Choroid plexus epithelial cell (primary cell): ENCODE measurements at regions not wholly inside any gene's neighbourhood (a gene's known extent, or its start where the extent isn't known, plus 50 kb on each side); places are given as distances from the start of the nearest gene placed in this dataset.
A peak's percentile ranks its signal among the peaks of the same experiment; 100 is the strongest.

Experiments
- DNase-seq: peaks from one replicate; pipeline ENCODE4 v3.0.0-alpha.2; 2010; ENCODE audit warnings: low read depth
- H3K4me3 ChIP-seq: 2 replicates; pipeline ENCODE4 v1.5.1; 2011; ENCODE audit warnings: low read depth, mild to moderate bottlenecking, control low read depth, low read length, moderate library complexity
- TF ChIP-seq, protein P1 (sequence below): conservative IDR thresholded peaks from 2 replicates; pipeline ENCODE4 v1.5.1; 2011; ENCODE audit warnings: low read depth, mild to moderate bottlenecking, control low read depth, inconsistent platforms, low read length, moderate library complexity

DNA sequence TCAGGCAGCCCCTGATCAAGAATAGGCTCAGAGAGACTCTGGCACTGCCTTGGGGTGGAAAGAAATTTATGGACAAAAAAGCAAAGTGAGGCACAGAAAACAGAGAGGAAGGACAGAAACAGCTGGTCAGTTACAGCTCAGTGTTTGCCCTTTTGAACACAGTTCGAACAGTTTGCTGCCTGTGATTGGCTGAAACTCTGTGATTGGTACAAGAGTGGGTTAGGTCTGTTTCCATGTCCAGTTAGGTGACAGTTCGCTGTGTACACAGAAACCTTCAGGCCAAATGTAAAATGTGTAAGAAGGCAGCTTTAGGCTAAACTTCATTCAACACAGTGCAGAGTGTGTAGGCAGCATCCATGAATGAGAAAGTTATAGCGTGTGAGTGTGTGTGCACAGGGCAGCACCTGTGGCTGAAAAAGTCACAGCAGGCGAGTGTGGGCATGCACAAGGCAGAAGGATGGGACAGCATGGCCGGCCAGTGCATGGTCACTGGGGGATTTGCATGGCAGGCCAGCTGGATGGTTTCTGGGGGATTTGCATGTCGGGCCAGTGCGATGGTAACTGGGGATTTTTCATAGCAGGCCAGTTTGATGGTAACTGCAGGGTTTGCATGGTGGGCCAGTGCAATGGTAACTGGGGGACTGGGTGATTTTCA is 75.4 kb upstream of the FRMD1 start:
- TF ChIP-seq, protein P1, sequence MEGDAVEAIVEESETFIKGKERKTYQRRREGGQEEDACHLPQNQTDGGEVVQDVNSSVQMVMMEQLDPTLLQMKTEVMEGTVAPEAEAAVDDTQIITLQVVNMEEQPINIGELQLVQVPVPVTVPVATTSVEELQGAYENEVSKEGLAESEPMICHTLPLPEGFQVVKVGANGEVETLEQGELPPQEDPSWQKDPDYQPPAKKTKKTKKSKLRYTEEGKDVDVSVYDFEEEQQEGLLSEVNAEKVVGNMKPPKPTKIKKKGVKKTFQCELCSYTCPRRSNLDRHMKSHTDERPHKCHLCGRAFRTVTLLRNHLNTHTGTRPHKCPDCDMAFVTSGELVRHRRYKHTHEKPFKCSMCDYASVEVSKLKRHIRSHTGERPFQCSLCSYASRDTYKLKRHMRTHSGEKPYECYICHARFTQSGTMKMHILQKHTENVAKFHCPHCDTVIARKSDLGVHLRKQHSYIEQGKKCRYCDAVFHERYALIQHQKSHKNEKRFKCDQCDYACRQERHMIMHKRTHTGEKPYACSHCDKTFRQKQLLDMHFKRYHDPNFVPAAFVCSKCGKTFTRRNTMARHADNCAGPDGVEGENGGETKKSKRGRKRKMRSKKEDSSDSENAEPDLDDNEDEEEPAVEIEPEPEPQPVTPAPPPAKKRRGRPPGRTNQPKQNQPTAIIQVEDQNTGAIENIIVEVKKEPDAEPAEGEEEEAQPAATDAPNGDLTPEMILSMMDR: no peak
- no peak for DNase-seq

DNA sequence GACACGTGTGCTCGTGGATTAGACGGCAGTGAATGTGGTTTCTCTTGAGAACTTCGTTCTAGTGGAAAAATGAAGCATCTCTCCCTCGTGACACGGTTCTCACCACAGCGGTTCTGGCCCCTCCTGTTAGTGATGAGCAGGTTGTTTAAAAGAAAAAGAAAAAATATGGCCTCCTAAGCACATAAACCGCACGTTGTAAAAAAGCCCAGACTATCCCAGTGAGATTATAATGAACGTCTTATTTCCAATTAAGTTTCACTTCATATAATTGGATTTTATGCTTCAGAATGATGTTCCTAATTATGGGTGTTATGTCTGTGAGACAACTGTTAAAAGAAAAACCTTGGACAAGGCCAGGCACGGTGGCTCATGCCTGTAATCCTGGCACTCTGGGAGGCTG is 74.5 kb upstream of the FRMD1 start:
- TF ChIP-seq, protein P1: no peak
- no peak overlapping the region for H3K4me3 ChIP-seq
- no peak for DNase-seq

More for the DNA sequence above, 75.4 kb upstream of the FRMD1 start:
- H3K4me3 ChIP-seq: no peak overlapping the region

DNA sequence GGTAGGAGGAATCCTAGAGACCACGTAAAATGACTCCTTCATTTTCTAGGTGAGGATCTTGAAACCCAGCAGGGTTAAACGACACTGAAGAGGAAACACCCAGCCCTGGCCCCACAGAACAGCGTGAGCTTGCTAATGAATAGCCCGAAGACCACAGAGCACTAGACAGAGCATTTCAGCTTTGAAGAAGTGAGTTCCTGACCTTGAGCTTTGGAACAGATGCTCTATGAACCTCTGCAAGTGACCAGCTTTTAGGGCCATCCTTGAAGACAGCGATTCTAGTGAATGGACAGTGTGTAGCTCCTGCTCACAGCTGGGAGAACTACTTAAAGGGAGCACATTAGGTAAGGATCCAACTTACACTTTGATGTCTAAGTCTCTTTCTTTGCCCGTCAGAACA is 74.0 kb upstream of the FRMD1 start:
- no peak for DNase-seq
- no peak overlapping the region for H3K4me3 ChIP-seq
- TF ChIP-seq, protein P1: no peak

DNA sequence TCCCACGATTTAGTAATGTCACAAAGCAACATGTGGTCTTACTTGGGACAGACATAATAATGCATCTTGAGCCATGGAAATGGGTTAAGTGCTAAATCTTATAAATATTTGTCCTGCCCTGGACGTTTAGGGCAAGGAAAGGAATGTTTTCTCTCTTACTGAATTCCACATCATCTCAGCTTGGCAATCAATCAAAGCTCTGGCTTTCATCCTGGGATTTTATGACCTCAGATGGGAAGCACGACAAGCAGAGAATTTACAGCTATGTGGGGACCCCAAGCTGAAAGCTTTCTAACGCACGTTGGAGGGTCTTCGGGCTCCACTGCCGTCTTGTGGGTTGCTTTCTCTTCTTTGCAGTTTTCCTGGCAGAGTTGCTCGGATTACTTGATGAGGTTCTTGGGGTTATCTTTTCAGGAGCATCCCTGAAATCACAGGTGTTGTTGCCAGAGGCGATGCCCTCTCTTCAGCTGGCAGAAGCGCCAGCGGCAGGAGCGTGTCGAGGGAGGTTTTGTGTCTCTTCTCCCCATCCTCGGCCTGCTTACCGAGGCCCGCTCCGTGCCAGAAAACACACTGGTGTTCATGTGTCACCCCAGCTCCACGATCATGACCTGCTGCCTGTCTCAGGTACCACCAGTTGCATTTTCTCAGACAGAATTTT is 73.4 kb upstream of the FRMD1 start:
- DNase-seq: no peak
- TF ChIP-seq, protein P1: no peak
- H3K4me3 ChIP-seq: no peak overlapping the region

DNA sequence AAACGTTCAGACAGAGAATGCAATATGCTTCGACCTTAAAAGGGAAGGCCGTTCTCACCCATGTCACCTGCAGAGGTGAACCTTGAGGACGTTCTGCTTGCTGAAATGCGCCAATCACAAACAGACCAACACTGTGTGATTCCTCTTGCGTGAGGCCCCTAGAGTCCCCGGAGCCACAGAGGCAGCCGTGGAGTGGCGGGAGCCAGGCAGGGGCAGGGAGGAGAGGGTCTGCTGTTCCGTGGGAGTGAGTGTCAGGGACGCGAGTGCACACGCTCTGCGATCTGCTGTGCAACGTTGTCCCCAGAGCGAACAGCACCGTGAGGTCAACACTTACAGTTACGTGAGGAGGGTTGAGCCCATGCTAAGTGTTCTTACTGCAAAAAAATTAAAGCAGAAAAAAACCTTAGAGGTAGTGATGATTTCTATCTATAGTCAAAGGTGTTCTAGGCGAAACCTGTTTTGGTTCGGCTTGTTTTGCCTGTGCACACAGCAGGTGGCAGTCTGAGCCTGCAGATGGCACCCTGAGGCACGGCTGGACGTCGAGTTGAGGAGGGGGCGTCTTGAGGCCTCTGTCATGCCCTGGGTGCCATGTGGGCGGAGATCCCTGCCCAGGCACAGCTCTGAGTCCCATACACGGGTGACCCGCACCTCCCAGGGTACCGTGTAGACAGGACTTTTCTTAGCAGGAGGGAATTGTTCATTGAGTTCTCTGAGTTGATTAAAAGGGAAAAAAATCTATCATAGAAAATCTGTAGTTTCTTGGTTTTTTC is 71.7 kb upstream of the FRMD1 start:
- H3K4me3 ChIP-seq: no peak overlapping the region
- no peak for DNase-seq
- TF ChIP-seq, protein P1: peak; percentile 60

DNA sequence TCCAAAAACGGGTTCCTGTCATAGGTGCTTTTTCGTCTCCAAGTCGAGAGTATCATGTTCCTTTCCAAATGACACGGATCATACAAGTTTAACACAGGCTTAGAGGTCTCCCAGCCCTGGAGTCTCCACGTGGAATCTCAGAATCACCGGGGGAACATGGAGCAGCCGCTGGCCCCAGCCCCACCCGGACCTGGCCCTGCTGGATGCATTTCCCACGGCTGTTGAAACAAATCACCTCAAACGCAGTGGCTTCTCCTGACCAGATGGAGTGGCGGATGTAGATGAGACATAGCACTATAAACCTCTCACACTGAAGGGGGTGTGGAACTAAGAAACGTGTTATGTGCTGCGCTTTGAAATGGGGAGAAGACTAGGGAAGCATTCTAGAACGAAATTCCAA is 70.0 kb upstream of the FRMD1 start:
- DNase-seq: no peak
- TF ChIP-seq, protein P1: no peak
- no peak overlapping the region for H3K4me3 ChIP-seq
